HCT116 (cell line): ENCODE measurements at regions not wholly inside any gene's neighbourhood (a gene's known extent, or its start where the extent isn't known, plus 50 kb on each side); places are given as distances from the start of the nearest gene placed in this dataset.

Experiments used
- CEBPB ChIP-seq: IDR thresholded peaks from 2 replicates; pipeline ENCODE4 v1.6.1; 2012; ENCODE audit warnings: low read depth
- EGR1 ChIP-seq: IDR thresholded peaks from 2 replicates; pipeline ENCODE4 v1.6.1; 2012; ENCODE audit warnings: low read depth
- ELF1 ChIP-seq: IDR thresholded peaks from 2 replicates; pipeline ENCODE4 v1.6.1; 2012; ENCODE audit warnings: low read depth, borderline replicate concordance
- EZH2 ChIP-seq: fragments of 200-600 bp; sonication (generic); IDR thresholded peaks from 2 replicates; pipeline ENCODE4 v1.6.1; 2017; ENCODE audit warnings: antibody characterized with exemption, mixed run types
- EZH2phosphoT487 ChIP-seq: fragments of 200-600 bp; IDR thresholded peaks from 2 replicates; pipeline ENCODE4 v1.6.1; 2018; ENCODE audit warnings: antibody characterized with exemption, borderline replicate concordance
- POLR2A ChIP-seq: IDR thresholded peaks from 2 replicates; pipeline ENCODE4 v1.7.0; 2011; ENCODE audit warnings: borderline replicate concordance; ENCODE audit not compliant: insufficient read depth, insufficient read length; ENCODE audit errors: extremely low read depth
- POLR2AphosphoS5 ChIP-seq: IDR thresholded peaks from 2 replicates; pipeline ENCODE4 v1.6.1; 2011; ENCODE audit warnings: mild to moderate bottlenecking, low read depth, low read length, moderate library complexity
- RAD21 ChIP-seq: IDR thresholded peaks from 2 replicates; pipeline ENCODE4 v1.6.1; 2012; ENCODE audit warnings: low read depth, mild to moderate bottlenecking
- SP1 ChIP-seq: IDR thresholded peaks from 2 replicates; pipeline ENCODE4 v1.6.1; 2012; ENCODE audit warnings: low read depth
- SRF ChIP-seq: IDR thresholded peaks from 2 replicates; pipeline ENCODE4 v1.6.1; 2012; ENCODE audit warnings: low read depth
- YY1 ChIP-seq: IDR thresholded peaks from 2 replicates; pipeline ENCODE4 v1.6.1; 2011; ENCODE audit warnings: low read length, low read depth, moderate library complexity, mild to moderate bottlenecking; ENCODE audit not compliant: insufficient replicate concordance; ENCODE audit errors: extremely low read depth
- ZNF274 ChIP-seq: fragments of 200-500 bp; sonication (Bioruptor generic); IDR thresholded peaks from 2 replicates; pipeline ENCODE4 v1.6.1; 2014; ENCODE audit warnings: mild to moderate bottlenecking, low read depth, low read length, inconsistent platforms
- TF ChIP-seq, protein P1 (sequence below), 3 experiments: fragments of 200-600 bp in 1 of 3; sonication (generic) in 1 of 3; IDR thresholded peaks in 2 of 3; conservative IDR thresholded peaks in 1 of 3; 2 replicates each; pipeline ENCODE4 v1.5.1; 2012 to 2017; ENCODE audit warnings: low read depth in 2 of 3, low read length in 2 of 3, antibody characterized with exemption in 1 of 3, borderline replicate concordance in 1 of 3, control low read depth in 1 of 3, mild to moderate bottlenecking in 1 of 3, mixed read lengths in 1 of 3, mixed run types in 1 of 3, moderate library complexity in 1 of 3; ENCODE audit not compliant: insufficient read depth in 1 of 3
- TF ChIP-seq, protein P2 (sequence below): IDR thresholded peaks from 2 replicates; pipeline ENCODE4 v1.6.1; 2012; ENCODE audit warnings: low read depth

- TF ChIP-seq CEBPB, result no peak
- TF ChIP-seq, protein P1, sequence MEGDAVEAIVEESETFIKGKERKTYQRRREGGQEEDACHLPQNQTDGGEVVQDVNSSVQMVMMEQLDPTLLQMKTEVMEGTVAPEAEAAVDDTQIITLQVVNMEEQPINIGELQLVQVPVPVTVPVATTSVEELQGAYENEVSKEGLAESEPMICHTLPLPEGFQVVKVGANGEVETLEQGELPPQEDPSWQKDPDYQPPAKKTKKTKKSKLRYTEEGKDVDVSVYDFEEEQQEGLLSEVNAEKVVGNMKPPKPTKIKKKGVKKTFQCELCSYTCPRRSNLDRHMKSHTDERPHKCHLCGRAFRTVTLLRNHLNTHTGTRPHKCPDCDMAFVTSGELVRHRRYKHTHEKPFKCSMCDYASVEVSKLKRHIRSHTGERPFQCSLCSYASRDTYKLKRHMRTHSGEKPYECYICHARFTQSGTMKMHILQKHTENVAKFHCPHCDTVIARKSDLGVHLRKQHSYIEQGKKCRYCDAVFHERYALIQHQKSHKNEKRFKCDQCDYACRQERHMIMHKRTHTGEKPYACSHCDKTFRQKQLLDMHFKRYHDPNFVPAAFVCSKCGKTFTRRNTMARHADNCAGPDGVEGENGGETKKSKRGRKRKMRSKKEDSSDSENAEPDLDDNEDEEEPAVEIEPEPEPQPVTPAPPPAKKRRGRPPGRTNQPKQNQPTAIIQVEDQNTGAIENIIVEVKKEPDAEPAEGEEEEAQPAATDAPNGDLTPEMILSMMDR (IDR thresholded peaks at IDR 0.05 in 2 of 3, conservative IDR thresholded peaks at IDR 0.05 in 1 of 3; ENCODE audit: borderline replicate concordance in 1 of 3, insufficient read depth in 1 of 3, low read depth in 2 of 3, low read length in 2 of 3), result no peak
- no peak for TF ChIP-seq POLR2AphosphoS5
- TF ChIP-seq ELF1, result no peak
- TF ChIP-seq POLR2A, result no peak
- no peak for TF ChIP-seq EZH2
- no peak for TF ChIP-seq YY1
- TF ChIP-seq, protein P2, sequence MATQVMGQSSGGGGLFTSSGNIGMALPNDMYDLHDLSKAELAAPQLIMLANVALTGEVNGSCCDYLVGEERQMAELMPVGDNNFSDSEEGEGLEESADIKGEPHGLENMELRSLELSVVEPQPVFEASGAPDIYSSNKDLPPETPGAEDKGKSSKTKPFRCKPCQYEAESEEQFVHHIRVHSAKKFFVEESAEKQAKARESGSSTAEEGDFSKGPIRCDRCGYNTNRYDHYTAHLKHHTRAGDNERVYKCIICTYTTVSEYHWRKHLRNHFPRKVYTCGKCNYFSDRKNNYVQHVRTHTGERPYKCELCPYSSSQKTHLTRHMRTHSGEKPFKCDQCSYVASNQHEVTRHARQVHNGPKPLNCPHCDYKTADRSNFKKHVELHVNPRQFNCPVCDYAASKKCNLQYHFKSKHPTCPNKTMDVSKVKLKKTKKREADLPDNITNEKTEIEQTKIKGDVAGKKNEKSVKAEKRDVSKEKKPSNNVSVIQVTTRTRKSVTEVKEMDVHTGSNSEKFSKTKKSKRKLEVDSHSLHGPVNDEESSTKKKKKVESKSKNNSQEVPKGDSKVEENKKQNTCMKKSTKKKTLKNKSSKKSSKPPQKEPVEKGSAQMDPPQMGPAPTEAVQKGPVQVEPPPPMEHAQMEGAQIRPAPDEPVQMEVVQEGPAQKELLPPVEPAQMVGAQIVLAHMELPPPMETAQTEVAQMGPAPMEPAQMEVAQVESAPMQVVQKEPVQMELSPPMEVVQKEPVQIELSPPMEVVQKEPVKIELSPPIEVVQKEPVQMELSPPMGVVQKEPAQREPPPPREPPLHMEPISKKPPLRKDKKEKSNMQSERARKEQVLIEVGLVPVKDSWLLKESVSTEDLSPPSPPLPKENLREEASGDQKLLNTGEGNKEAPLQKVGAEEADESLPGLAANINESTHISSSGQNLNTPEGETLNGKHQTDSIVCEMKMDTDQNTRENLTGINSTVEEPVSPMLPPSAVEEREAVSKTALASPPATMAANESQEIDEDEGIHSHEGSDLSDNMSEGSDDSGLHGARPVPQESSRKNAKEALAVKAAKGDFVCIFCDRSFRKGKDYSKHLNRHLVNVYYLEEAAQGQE, result no peak
- TF ChIP-seq RAD21, result no peak
- no peak for TF ChIP-seq EZH2phosphoT487
- TF ChIP-seq ZNF274, result no peak
- TF ChIP-seq SP1, result no peak
- no peak for TF ChIP-seq SRF
- no peak for TF ChIP-seq EGR1
Measured at GRCh38 chr12:11508699-11509098, 113.3 kb upstream of the PRB2 start.
